Stimulated activated naive CD8-positive, alpha-beta T cell treated with anti-CD3 and anti-CD28 coated beads, Interleukin-15, Interleukin-2, amounts not matched to agents 100 U/mL and 50 U/mL, for 24 hours (primary cell): ENCODE measurements at regions not wholly inside any gene's neighbourhood (a gene's known extent, or its start where the extent isn't known, plus 50 kb on each side); places are given as distances from the start of the nearest gene placed in this dataset.

ENCODE experiments used
- ATAC-seq: fragments of 150-1000 bp; cut with Tn5 transposase; one replicate; pipeline ENCODE4 v1.10.0; 2021
- DNase-seq: peaks from one replicate; pipeline ENCODE4 v3.0.0; 2021

DNA sequence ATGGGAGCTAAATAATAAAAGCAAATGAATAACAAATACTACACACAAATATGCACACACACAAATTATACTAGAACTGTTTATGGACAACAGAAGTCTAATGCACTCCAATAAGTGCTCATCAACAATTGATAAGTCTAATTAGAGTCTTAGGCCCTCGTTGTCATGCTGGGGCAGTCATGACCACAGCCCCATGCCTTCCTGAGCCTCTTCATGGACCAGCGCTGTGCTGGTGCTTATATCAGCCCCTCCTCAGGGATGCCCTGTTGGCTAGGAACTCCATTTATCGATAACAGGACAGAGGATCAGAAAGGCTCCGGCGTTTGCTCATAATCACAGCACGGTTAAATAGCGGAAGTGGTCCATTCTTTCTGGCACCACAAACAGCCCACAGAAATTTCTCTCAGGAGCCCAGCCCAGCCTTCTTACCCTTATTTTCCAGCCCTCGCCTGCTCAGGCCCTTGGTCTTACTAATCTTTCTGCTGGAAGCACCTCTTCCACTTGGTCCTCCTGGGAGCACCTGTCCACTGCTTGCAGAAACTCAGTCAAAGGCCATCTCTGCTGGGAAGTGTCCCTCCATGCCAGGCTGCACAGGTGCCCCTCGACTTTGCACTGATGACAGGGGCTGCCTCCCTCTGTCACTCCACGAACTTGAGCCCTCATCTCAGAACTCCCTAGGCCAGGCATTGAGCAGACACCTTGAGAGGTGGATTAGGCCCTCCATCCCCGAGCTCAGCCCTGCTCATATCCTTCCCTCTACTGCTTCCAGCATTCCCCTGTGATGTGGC, 500.2 kb upstream of the HS6ST1 start:
- no peak for ATAC-seq
- no peak for DNase-seq

DNA sequence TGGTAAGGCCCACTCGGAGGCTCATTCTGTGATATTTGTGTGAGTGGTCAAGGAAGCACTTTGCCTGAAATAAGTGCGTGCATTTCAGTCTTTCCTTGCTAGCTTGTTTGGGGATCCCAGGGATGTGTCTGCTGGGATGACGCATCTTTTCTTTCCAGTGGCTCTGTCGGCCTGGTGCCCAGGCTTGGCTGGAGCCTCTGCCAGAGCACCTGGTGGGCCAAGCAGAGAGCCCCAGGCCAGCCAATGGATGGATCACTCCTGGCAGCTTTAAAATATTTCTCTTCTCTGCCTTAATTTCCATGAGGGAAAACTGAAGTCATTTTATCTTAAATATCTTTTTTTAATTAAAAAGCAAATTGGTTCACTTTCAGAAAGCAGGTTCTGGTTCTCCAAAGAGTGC, 501.8 kb upstream of the HS6ST1 start:
- ATAC-seq (no peak), DNase-seq (no peak)

DNA sequence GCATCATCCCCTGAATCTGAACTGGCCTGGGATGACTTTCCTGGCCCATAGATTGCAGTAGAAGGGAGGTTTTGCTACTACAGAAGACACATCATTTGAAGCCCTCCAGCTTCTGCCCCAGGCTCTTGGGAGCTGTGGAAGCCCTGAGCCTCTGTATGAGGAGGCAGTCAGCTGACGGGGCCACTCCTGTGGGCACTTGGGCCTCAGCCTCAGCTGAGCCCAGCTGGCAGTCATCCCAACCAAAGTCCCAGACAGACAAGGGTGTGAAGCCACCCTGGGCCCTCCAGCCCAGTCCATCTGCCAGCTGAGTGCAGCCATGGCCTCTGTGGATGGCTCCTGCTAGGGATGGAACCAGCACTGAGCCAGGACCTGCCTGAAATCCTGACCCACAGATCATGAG, 502.3 kb upstream of the HS6ST1 start:
- ATAC-seq, result no peak
- DNase-seq, result no peak

DNA sequence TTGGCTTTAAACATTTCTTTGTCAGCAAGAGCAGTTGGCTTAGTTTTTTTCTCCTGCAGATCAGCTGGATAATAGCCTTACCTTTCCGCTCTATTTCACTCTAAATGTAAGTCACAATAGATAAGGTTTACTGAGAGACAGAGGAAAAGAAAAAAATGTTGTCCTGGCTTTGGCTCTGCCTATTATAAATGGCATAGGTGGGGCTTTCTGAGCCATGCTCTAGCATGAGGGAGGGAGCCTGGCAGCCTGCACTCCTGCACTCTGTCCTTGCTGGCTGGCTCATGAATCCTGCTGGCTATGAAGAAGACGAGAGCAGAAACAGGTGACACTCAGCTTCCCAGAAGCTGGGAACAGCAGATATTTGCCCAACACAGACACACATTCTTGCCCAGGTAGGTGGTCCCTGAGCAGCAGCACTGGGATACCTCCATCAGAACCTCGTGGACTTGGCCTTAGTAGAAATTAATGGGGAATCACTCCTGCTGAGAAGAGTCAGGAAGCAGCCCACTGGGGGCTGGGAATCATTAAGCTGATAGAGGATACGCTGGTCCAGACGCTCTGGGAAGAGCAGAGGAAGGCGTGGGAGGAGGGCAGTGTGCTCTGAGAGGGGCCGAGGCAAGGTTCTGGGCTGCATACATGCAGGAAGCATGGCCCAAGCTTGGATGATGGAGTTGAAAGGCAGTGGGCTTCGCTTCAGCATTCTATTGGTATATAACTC, 514.4 kb upstream of the HS6ST1 start:
- no peak for DNase-seq
- ATAC-seq, result no peak

DNA sequence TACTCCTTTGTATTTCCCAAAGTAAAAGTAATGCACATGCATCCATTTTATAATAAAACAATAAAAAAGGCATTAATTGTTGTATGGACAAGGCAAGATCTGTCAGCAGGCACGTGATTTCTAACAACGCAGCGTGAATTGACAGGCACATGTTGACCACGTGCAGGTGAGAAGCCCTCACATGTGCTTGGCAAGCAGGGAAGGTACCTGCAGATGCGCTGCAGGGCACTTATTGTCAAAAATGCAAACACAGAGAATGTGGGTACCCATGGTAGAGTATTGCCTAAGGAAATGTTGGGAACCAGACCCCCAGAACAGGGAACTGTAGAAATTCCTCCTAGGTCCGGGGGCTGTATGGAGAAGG, 515.0 kb upstream of the HS6ST1 start:
- ATAC-seq (no peak), DNase-seq (no peak)

DNA sequence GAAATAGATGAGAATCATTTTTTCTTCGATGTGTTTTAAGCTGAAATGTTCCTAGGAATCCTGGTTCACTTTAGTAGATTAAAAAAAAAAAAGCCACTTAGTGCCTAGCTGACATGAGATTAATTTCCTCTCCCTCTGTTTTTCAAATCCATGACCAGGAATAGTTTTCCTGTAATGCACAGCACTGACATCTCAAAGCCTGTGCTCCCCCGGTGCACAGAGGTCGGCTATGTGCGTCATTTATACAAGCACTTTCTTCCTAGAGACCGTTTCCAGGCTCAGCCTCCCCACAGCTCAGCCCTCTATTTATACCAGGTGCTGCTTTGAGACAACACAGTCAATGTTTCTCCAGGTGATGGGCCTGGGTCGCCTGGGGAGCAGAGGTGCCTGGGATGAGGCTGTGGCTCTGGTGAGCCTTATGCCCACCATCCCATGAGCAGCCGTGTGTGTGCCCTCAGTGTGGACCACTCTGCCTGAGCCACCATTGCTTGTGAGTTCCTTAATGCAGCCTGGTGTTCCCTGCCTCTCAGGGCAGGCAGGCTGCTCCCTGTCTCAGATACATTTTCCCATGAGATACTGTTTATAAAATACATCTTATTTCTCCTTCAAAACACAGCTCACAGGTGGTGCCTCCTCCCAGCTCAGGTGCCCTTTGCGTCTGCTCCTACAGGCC, 515.7 kb upstream of the HS6ST1 start:
- DNase-seq (no peak), ATAC-seq (no peak)

DNA sequence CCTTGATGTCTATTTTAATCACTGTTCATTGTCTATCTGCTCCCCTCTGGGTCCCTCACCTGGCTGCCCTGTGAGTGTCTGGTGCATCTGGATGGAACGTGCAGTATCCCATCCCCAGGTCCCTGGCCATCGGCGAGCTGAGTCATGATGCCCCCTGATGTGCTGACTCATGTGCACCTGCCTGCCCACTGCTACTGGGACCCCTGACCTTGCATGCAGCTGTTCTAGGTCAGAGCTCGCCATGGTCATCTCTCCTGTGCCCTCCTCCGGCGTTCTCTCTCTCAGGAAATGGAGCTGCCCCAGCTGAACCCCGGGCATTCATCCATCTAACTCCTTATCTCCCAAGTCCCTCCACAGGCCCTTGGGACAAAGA, 516.2 kb upstream of the HS6ST1 start:
- no peak for ATAC-seq
- DNase-seq, result no peak

DNA sequence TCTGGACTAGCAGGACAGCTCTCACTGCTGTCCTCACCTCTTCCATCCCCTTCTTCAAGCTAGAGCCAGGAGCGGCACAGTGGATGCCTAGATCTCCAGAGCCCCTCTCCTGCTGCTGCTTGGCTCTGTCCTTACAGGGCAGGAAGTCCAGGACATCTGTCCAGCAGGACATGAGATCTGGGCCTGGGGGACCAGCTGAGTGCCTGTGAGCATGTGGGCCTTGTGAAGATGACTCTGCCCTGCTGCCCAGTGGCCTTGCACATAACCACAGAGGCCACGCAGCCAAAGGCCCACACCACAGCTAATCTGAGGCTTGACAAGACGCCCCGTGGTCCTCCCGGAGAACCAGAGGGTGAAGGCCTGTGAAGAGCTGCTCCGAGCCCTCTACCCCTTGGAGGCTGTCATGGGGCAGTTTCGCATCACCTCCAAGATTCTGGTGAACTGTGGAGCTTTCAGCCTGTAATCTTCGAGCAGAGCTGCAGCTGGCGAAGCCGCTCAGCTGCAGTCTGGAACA, 516.7 kb upstream of the HS6ST1 start:
- DNase-seq, result no peak
- no peak for ATAC-seq

DNA sequence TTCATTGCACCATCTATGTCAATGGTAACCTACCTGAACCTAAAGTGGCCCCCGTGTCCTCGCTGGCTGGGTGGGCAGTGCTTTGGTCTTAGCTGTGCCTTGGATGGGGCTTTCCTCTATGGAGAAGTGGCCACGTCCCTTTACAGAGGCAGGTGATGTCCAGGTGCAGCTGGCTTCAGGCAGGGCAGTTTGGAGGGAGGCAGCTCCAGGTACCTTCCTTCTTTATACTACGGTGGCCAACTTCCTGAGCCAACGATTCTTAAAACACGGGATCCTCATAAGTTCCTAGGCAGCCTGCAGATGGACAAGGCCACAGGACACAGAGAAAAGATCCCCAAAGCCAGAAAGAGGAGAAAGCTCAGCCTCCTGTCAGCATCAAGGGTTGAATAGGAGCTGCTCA, 517.3 kb upstream of the HS6ST1 start:
- DNase-seq (no peak), ATAC-seq (no peak)

DNA sequence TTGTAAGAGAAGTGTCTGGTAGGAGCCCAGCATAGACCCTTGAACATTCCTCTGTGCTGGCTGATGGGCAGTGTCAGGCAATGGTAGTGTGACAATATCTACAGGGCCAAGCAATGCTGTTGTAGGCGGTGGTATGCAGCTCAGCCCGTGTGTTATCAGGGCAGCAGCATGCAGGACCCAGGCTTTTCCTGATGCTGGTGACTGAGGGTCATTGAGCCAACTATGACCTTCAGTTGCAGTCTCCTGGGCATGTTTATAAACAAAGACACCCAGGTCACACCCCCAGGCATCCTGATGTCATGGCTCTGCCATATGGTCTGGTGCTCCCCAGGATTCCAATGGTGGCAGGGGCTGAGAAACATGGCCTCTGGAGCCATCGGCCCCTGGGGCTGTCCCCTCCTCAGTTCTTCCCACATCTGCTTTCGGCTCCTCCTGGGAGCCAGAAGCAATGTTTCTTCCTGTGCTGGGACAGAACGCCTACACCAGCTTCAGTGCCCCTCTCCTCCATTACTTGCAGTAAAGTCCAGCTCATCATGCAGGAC, 518.0 kb upstream of the HS6ST1 start:
- DNase-seq, result no peak
- no peak for ATAC-seq

DNA sequence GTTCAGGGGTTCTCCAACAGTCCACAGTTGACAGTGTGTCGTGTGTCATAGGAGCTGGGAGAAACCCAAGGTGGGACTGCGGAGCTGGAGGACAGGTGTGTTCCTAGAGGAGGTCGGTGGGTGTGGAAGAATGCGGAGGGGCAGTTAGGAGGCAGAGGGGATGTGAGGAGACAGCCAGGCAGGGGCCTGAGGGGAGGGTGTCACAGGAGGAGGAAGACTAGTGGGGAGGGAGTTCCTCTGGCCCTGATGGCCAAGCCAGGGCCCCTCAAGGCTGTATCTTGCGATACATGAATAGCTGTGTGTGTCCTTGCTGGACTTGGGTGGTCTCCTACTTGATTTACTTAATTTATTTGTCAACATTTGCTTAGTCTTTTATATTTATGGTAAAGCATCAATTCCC, 519.6 kb upstream of the HS6ST1 start:
- ATAC-seq (no peak), DNase-seq (no peak)

DNA sequence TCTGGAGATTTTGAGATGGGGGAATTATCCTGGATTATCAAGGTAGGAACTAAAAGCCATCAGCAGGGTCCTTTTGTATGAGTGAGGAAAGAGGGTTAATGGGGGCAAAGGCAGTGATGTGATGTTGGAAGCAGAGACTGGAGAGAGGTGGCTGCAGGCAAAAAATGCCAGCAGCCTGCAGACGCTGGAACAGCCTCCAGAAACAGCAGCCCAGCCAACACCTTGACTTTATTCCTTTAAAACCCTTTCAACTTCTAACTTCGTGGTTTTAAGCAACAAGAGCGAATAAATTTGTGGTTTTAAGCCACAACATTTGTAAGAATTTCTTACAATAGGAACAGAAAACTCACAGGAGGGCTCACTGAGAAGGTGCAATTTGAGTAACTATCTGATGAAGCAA, 523.1 kb upstream of the HS6ST1 start:
- ATAC-seq, result no peak
- DNase-seq, result no peak

DNA sequence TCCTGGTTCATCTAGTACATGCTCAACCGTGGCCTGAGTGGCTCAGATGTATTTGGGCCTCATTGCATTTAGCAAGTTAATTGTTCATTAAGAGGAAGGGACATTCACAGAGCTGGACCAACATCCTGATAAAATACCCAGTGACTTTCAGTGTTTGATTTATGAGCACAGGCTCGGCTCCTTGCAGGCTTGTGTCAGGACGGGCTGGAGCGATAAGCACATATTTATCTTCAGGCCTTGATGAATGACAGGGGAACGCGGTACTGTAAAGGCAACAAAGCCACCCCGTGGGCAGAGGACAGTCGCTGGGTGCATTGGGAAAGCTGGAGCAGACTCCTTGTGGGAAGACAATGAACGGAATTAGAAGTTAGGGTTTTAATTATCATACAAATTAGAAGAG, 548.6 kb upstream of the HS6ST1 start:
- no peak for DNase-seq
- ATAC-seq, result no peak

DNA sequence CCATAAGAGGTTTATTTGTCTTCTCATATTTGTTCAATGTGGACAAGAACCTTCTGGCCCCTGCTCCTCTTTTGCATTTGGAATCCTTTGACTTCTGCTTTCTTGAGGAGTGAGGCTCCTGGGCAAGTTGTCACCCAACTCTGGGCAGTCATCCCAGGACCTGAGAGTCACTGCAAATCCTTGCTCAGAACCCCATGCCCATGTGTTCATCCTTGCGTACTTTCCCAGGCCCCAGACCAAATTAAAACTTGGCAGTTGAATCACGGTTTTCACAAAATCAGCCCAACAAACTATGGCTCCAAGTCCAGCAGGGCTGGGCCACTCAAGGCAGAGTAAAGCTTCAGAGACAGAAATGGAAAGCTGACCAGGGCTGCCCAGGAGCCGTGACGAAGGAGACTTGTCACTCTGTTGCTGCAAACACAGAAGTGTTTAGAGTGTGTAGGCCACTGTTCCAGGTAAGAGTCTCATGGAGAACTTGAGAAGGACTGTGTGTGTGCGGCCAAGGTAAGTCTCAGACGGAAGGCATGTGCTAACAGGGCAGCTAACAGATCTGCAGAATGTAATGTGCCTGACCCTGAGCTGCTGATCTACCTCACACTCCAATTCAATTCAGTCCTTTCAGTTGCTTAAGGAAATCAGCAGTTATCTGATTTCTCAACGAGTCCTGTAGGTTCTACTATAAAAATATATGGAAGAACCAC, 549.4 kb upstream of the HS6ST1 start:
- ATAC-seq (no peak), DNase-seq (no peak)

DNA sequence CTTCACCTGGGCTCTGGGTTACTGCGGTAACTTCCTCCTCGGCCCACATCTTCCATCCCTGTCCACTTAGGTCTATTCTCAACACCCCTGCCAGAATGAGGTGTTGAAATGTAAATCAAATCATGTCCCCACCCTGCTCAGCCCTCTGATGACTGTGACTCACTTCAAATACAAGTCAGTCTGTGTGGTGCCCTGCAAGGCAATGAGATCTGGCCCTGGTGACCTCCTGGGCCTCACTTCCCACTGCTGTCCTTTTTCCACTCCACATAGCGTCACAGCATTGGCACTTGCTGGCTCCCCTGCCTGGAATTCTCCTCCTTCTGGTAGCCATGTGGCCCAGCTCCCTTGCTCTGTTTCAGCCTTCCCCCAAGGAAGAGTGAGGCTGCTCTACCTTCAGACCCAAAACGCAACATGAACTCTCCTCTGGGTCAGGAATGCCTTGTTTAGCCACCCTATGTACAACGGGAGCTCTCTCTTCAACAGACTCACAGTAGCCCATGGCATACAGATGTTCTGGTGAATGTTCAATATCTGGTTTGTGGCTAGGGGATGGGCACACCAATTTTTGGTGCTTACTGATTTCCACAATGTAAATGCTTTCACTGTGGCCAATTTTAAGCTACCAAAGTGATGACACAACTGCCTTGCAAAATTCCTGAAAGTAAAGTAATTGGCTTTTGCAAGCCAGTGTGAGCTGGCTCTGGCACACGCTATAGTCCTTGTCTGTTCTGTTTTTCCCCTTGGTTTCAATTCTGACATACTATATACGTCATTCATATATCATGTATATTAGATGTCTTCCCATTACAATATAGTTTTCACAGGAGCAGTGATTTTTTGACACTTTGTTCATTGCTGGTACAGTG, 550.3 kb upstream of the HS6ST1 start:
- DNase-seq (no peak), ATAC-seq (no peak)

DNA sequence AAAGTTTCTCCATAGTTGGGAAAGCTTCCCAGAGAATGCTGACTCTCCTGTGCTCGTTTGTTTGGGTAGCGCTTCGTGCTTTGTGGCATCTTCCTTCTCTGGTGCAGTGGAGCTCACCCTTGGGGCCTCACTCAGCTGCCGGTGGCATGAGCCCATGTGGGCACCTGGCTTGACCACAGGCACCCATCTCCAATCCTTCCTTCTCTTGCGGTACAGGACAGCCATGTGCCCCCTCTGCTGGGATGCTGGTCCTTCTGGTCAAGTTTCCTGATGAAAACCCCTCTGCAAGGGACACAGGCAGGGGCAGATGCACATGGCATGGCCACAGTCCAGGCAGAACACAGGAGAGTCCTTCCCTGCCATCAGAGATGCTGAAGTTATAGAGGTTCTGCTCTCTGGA, 555.9 kb upstream of the HS6ST1 start:
- DNase-seq, result no peak
- no peak for ATAC-seq

DNA sequence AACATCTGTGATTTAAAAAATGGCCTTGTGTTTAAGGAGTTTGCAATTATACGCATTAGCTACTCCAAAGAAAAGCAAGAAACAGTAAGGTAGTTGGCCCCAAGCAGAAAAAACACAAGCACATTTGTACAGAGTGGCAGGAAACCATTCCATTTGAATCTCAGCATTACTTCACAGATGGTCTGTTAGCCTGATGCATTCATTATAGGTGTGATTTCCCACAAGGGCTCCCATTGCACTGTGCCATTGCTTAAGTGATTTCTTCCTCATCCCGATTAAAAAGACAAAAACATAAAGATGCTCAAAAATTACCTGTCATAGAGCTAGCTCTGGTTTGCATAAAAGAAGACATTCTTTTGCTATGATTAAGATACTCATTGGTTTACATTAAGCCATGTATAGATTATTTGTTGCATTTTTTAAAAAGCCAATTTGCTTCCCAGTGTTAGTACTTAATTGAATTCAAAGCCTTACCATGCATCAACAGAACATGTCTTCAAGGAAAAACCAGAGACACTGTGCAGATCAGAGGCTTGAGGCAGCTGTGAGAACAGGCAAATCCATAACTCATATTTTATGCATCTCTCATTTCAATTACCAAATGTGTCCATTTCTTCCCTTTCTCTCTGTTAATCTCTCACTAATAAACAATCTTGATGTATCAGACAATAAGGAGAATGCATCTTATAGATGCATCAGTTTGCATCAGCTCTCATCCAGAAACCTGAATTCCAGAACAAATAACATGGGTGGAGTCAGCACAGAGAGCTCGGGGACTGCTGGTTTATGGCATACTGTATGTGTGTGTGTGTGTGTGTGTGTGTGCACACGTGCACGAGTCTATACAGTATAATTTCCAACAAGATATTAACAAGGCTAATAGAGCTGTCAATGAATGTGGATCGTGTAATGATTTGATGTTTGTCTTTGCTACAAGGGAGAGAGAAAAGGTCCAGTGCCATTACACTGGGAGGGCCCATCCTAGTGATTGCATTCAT, 558.6 kb upstream of the HS6ST1 start:
- DNase-seq (no peak), ATAC-seq (no peak)

DNA sequence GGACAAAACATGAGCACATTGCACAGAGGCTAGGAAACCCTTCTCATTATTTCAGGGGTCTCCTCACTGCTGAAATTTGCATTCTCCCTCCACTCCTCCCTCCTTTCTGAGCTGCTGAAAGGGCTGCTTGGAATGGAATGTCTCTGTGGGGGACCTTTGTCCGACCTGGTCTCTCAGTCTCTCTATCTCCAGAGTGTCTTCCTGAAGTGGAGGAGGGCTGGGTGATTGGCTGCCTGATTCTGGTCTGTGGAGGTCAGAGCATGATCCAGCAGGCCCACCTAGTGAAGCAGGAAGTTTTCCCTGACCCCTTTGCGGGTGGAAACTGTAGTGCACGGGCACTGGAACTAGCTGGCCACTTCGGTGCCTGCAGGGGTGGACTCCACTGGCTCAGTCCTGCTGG, 560.5 kb upstream of the HS6ST1 start:
- DNase-seq (no peak), ATAC-seq (no peak)

DNA sequence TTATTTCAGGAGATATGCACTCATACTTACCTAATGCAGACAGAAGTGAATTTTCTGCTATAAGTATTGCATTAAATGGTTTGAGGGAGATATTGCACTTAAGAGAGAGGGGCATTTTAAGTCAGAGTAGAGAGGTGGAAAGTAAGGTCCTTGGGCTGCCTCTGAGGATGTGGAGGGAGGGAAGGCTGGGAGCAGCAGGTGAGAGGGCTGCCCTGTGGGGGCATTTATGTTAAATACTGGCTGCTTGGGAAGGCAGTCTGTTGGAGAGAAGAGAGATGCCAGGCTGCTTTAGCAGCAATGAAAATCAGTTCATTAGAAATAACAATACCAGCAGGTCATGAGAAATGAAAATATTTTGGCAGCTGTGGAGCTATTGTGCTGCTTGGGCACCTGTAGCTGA, 576.2 kb upstream of the HS6ST1 start:
- no peak for DNase-seq
- ATAC-seq, result no peak
